Neuronal stem cell (in vitro differentiated cells): ENCODE measurements at regions not wholly inside any gene's neighbourhood (a gene's known extent, or its start where the extent isn't known, plus 50 kb on each side); places are given as distances from the start of the nearest gene placed in this dataset.

Experiments used
- DNase-seq: peaks from one replicate; pipeline ENCODE4 v3.0.0-alpha.2; 2013; ENCODE audit warnings: low spot score
- H2AFZ ChIP-seq: one replicate; pipeline ENCODE4 v1.6.1; 2013; ENCODE audit warnings: mild to moderate bottlenecking, low read length, inconsistent platforms
- H2AK5ac ChIP-seq: 2 replicates; pipeline ENCODE4 v1.6.1; 2013; ENCODE audit warnings: low read depth, mild to moderate bottlenecking, inconsistent platforms, low read length, moderate library complexity, mixed read lengths
- H2BK120ac ChIP-seq: 2 replicates; pipeline ENCODE4 v1.6.1; 2013; ENCODE audit warnings: low read depth, mild to moderate bottlenecking, inconsistent platforms, low read length, moderate library complexity, mixed read lengths
- H2BK12ac ChIP-seq: one replicate; pipeline ENCODE4 v1.6.1; 2013; ENCODE audit warnings: low read length, inconsistent platforms
- H2BK15ac ChIP-seq: 2 replicates; pipeline ENCODE4 v1.6.1; 2013; ENCODE audit warnings: mild to moderate bottlenecking, low read length, inconsistent platforms, mixed read lengths
- H2BK5ac ChIP-seq: one replicate; pipeline ENCODE4 v1.6.1; 2013; ENCODE audit warnings: inconsistent platforms, mild to moderate bottlenecking, low read length, moderate library complexity
- H3K14ac ChIP-seq: one replicate; pipeline ENCODE4 v1.6.1; 2013; ENCODE audit warnings: low read length, inconsistent platforms
- H3K18ac ChIP-seq: 2 replicates; pipeline ENCODE4 v1.6.1; 2013; ENCODE audit warnings: low read length, inconsistent platforms
- H3K23ac ChIP-seq: 2 replicates; pipeline ENCODE4 v1.6.1; 2013; ENCODE audit warnings: low read depth, mild to moderate bottlenecking, mixed read lengths, low read length, inconsistent platforms; ENCODE audit not compliant: poor library complexity
- H3K27ac ChIP-seq: replicated peaks from 3 replicates; pipeline ENCODE4 v1.5.1; 2013; ENCODE audit warnings: low read length, inconsistent platforms
- H3K27me3 ChIP-seq, 3 experiments: 2 replicates each; pipeline ENCODE4 v1.6.1; 2013; ENCODE audit warnings: low read length in 3 of 3, mild to moderate bottlenecking in 2 of 3, inconsistent platforms in 1 of 3, low read depth in 1 of 3, mixed read lengths in 1 of 3, moderate library complexity in 1 of 3; ENCODE audit not compliant: control insufficient read depth in 3 of 3, insufficient read depth in 3 of 3
- H3K36me3 ChIP-seq, 2 donors: replicated peaks in 1 of 2; 2 replicates each; pipeline ENCODE4 v1.6.1; 2013; ENCODE audit warnings: low read length in 2 of 2; ENCODE audit not compliant: control insufficient read depth in 2 of 2, insufficient read depth in 2 of 2
- H3K4ac ChIP-seq: 2 replicates; pipeline ENCODE4 v1.6.1; 2013; ENCODE audit warnings: inconsistent platforms, mild to moderate bottlenecking, low read length, moderate library complexity
- H3K4me1 ChIP-seq, 2 donors: 1 replicate in 1 of 2; 2 replicates in 1 of 2; pipeline ENCODE4 v1.6.1; 2013; ENCODE audit warnings: low read length in 2 of 2, low read depth in 1 of 2; ENCODE audit not compliant: control insufficient read depth in 2 of 2, insufficient read depth in 1 of 2
- H3K4me2 ChIP-seq: one replicate; pipeline ENCODE4 v1.6.1; 2013; ENCODE audit warnings: mild to moderate bottlenecking, low read length, inconsistent platforms; ENCODE audit not compliant: insufficient read depth, poor library complexity, severe bottlenecking
- H3K4me3 ChIP-seq, 2 donors: 2 replicates each; pipeline ENCODE4 v1.5.1; 2013; ENCODE audit warnings: low read length in 2 of 2, mild to moderate bottlenecking in 2 of 2, inconsistent platforms in 1 of 2, moderate library complexity in 1 of 2
- H3K79me1 ChIP-seq: one replicate; pipeline ENCODE4 v1.6.1; 2013; ENCODE audit warnings: low read depth, mild to moderate bottlenecking, inconsistent platforms, low read length, moderate library complexity
- H3K9ac ChIP-seq: one replicate; pipeline ENCODE4 v1.6.1; 2013; ENCODE audit warnings: mild to moderate bottlenecking, low read depth, low read length, inconsistent platforms; ENCODE audit not compliant: poor library complexity
- H3K9me3 ChIP-seq, 2 donors: replicated peaks in 1 of 2; 2 replicates each; pipeline versions ENCODE3 to v1.6.1; 2013; ENCODE audit warnings: low read length in 2 of 2, mild to moderate bottlenecking in 2 of 2, inconsistent platforms in 1 of 2, low read depth in 1 of 2, mixed read lengths in 1 of 2, moderate library complexity in 1 of 2; ENCODE audit not compliant: control insufficient read depth in 2 of 2, insufficient read depth in 1 of 2
- H4K8ac ChIP-seq: one replicate; pipeline ENCODE4 v1.6.1; 2013; ENCODE audit warnings: low read depth, mild to moderate bottlenecking, inconsistent platforms, low read length, moderate library complexity
- H4K91ac ChIP-seq: one replicate; pipeline ENCODE4 v1.6.1; 2013; ENCODE audit warnings: low read length, low read depth, mild to moderate bottlenecking, inconsistent platforms; ENCODE audit not compliant: poor library complexity
- WGBS, 2 donors: extraction: QIAGEN DNeasy Blood & Tissue Kit; methylation state at CpG; one replicate each; pipeline ENCODE4 v1.1.7; 2013; ENCODE audit warnings: missing lambda C conversion rate in 2 of 2, mixed read lengths in 1 of 2; ENCODE audit not compliant: insufficient read length in 2 of 2, insufficient replicate concordance in 1 of 2; ENCODE audit errors: extremely low coverage in 2 of 2; 5-methylcytosine and 5-hydroxymethylcytosine counted together

GRCh38 chr1:218209351-218209861 lies 75.7 kb upstream of the RRP15 start:
- no peaks in the 10 kb centered on the region for H3K9me3 ChIP-seq
- DNase-seq: no peak

DNA sequence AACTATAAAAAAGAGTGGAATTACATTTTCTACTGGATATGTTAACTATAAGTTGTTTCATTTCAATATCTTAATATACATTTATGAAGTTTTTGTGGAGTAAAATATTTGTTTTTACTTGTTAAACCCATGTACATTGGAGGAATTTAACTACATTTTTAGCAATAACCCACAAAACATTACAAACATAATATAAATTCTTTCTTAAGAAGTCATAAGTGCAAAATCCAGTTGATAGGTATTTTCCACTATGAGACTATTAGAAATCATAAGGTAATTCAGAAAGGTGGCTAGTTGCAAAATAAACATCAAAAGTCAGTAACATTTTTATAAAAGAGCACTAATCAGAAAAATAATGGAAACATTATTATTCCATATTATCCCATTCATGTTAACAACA lies 73.9 kb upstream of the RRP15 start:
- no peak overlapping the region for H2BK120ac ChIP-seq
- no peaks in the 10 kb centered on the region for H3K9me3 ChIP-seq
- no peaks in the 10 kb centered on the region for H3K36me3 ChIP-seq
- H3K23ac ChIP-seq: no peak overlapping the region
- H3K79me1 ChIP-seq: no peaks in the 10 kb centered on the region
- H3K27me3 ChIP-seq: peaks cover 0 to 10% (median 0%) of the 10 kb centered on the region in 3 experiments
- no peak overlapping the region for H4K91ac ChIP-seq
- no peak overlapping the region for H3K27ac ChIP-seq
- H3K4me2 ChIP-seq: no peak overlapping the region
- H3K18ac ChIP-seq: no peak overlapping the region
- H3K4me3 ChIP-seq: no peak overlapping the region
- no peak overlapping the region for H2AFZ ChIP-seq
- H3K4ac ChIP-seq: no peak overlapping the region
- no peak overlapping the region for H2AK5ac ChIP-seq
- H3K14ac ChIP-seq: no peak overlapping the region
- no peak for DNase-seq
- H3K4me1 ChIP-seq: no peaks in the 10 kb centered on the region
- no peak overlapping the region for H2BK5ac ChIP-seq
- H4K8ac ChIP-seq: no peak overlapping the region
- no peak overlapping the region for H2BK15ac ChIP-seq
- H2BK12ac ChIP-seq: no peak overlapping the region
- no peak overlapping the region for H3K9ac ChIP-seq

More at GRCh38 chr1:218209351-218209861, 75.7 kb upstream of the RRP15 start:
- H3K14ac ChIP-seq: no peak overlapping the region
- H3K4me3 ChIP-seq: no peak overlapping the region
- no peak overlapping the region for H2AK5ac ChIP-seq
- no peak overlapping the region for H3K4me2 ChIP-seq
- no peak overlapping the region for H2BK5ac ChIP-seq
- no CpG with 5 or more reads among the region's 3 CpGs for WGBS, 2 donors
- H3K79me1 ChIP-seq: no peaks in the 10 kb centered on the region
- no peak overlapping the region for H2BK120ac ChIP-seq
- no peaks in the 10 kb centered on the region for H3K4me1 ChIP-seq
- no peak overlapping the region for H2BK12ac ChIP-seq
- no peak overlapping the region for H2BK15ac ChIP-seq
- no peak overlapping the region for H3K18ac ChIP-seq
- no peak overlapping the region for H3K27ac ChIP-seq
- H4K8ac ChIP-seq: no peak overlapping the region
- no peak overlapping the region for H3K23ac ChIP-seq
- no peak overlapping the region for H2AFZ ChIP-seq
- no peaks in the 10 kb centered on the region for H3K36me3 ChIP-seq
- no peak overlapping the region for H3K4ac ChIP-seq
- H3K9ac ChIP-seq: no peak overlapping the region
- H4K91ac ChIP-seq: no peak overlapping the region
- H3K27me3 ChIP-seq: peaks cover 0 to 3% (median 0%) of the 10 kb centered on the region in 3 experiments

GRCh38 chr1:218217040-218217439 lies 68.1 kb upstream of the RRP15 start:
- no peak overlapping the region for H3K18ac ChIP-seq
- H2BK12ac ChIP-seq: no peak overlapping the region
- no peaks in the 10 kb centered on the region for H3K9me3 ChIP-seq
- H3K36me3 ChIP-seq: no peaks in the 10 kb centered on the region
- no peak overlapping the region for H3K9ac ChIP-seq
- WGBS, 2 donors: no CpG with 5 or more reads among the region's 4 CpGs
- no peaks in the 10 kb centered on the region for H3K4me1 ChIP-seq
- no peak overlapping the region for H2AK5ac ChIP-seq
- no peak overlapping the region for H3K27ac ChIP-seq
- H4K8ac ChIP-seq: no peak overlapping the region
- peaks cover 0 to 10% (median 0%) of the 10 kb centered on the region in 3 experiments for H3K27me3 ChIP-seq
- H3K4me2 ChIP-seq: no peak overlapping the region
- no peak for DNase-seq
- H4K91ac ChIP-seq: no peak overlapping the region
- no peaks in the 10 kb centered on the region for H3K79me1 ChIP-seq
- H3K23ac ChIP-seq: no peak overlapping the region
- no peak overlapping the region for H2AFZ ChIP-seq
- no peak overlapping the region for H3K4me3 ChIP-seq
- H2BK120ac ChIP-seq: no peak overlapping the region
- no peak overlapping the region for H2BK5ac ChIP-seq
- no peak overlapping the region for H3K4ac ChIP-seq
- no peak overlapping the region for H2BK15ac ChIP-seq
- no peak overlapping the region for H3K14ac ChIP-seq

DNA sequence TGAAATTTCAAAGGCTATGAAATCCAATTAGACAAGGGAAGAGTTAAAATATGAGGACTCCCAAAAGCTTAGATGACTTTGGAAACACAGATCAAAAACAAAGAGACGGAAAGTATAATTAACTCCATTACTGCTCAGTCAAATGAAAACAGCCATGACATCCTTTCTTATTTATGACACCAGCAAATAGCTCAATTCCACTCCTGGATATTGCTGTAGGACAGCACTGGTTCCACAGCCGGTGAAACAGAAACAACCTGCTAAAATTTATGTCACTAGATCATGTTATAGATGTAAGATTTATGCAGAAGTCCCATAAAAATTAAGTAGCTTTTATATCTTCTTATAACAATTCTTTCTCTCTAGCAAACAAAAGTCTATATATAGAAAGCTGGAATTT lies 65.6 kb upstream of the RRP15 start:
- no CpG with 5 or more reads among the region's 2 CpGs for WGBS, 2 donors
- peaks cover 0 to 7% (median 0%) of the 10 kb centered on the region in 3 experiments for H3K27me3 ChIP-seq
- no peak overlapping the region for H3K4ac ChIP-seq

More for the DNA sequence above, 65.6 kb upstream of the RRP15 start:
- Histone ChIP-seq H2BK15ac (no peak overlapping the region), H3K9me3 (no peaks in the 10 kb centered on the region), H2AFZ (no peak overlapping the region), H3K14ac (no peak overlapping the region), H3K79me1 (no peaks in the 10 kb centered on the region), H2BK12ac (no peak overlapping the region), H3K23ac (no peak overlapping the region), H3K4me2 (no peak overlapping the region), H3K27ac (no peak overlapping the region), H3K36me3 (no peaks in the 10 kb centered on the region), H3K9ac (no peak overlapping the region), H2BK120ac (no peak overlapping the region), H3K4me1 (no peaks in the 10 kb centered on the region), H3K4me3 (no peak overlapping the region), H4K91ac (no peak overlapping the region), H4K8ac (no peak overlapping the region), H2BK5ac (no peak overlapping the region), H2AK5ac (no peak overlapping the region), H3K18ac (no peak overlapping the region)
- no peak for DNase-seq
